Neural cell (in vitro differentiated cells): ENCODE measurements at regions not wholly inside any gene's neighbourhood (a gene's known extent, or its start where the extent isn't known, plus 50 kb on each side); places are given as distances from the start of the nearest gene placed in this dataset.

Experiments used
- H2AFZ ChIP-seq: fragments of 200-600, 300-800 bp; sonication (generic), shearing (Covaris generic); 2 replicates; pipeline ENCODE4 v1.6.0; 2014; ENCODE audit warnings: low read depth, mild to moderate bottlenecking, antibody characterized with exemption, low read length, moderate library complexity
- H3F3A ChIP-seq: fragments of 200-600 bp; shearing (Covaris generic); 2 replicates; pipeline ENCODE4 v1.6.1; 2016; ENCODE audit warnings: mild to moderate bottlenecking, moderate library complexity, mixed read lengths, antibody characterized with exemption, low read length; ENCODE audit not compliant: insufficient read depth, poor library complexity, severe bottlenecking
- H3K27ac ChIP-seq: fragments of 200-600, 300-800 bp; sonication (generic), shearing (Covaris generic); 2 replicates; pipeline ENCODE4 v1.5.1; 2014; ENCODE audit warnings: mild to moderate bottlenecking, low read length, moderate library complexity
- H3K27me3 ChIP-seq: fragments of 300-800, 200-600 bp; sonication (generic), shearing (Covaris generic); 2 replicates; pipeline ENCODE4 v1.6.0; 2014; ENCODE audit warnings: mild to moderate bottlenecking, low read depth, low read length, moderate library complexity; ENCODE audit not compliant: insufficient read depth
- H3K36me3 ChIP-seq: fragments of 300-800, 200-600 bp; sonication (generic), shearing (Covaris generic); 2 replicates; pipeline ENCODE4 v1.5.1; 2014; ENCODE audit warnings: mild to moderate bottlenecking, antibody characterized with exemption, low read length, moderate library complexity; ENCODE audit not compliant: insufficient read depth
- H3K4me2 ChIP-seq: fragments of 300-800, 200-600 bp; sonication (generic), shearing (Covaris generic); 2 replicates; pipeline ENCODE4 v1.6.0; 2014; ENCODE audit warnings: mild to moderate bottlenecking, low read length
- H3K4me3 ChIP-seq: fragments of 300-800, 200-600 bp; sonication (generic), shearing (Covaris generic); 2 replicates; pipeline ENCODE4 v1.5.1; 2014; ENCODE audit warnings: mild to moderate bottlenecking, low read length, moderate library complexity
- H3K79me2 ChIP-seq: fragments of 200-600 bp; shearing (Covaris generic); replicated peaks from 2 replicates; pipeline ENCODE4 v1.6.0; 2014; ENCODE audit warnings: mild to moderate bottlenecking, low read length, moderate library complexity; ENCODE audit not compliant: insufficient read depth
- H3K9ac ChIP-seq: fragments of 300-800, 200-600 bp; sonication (generic), shearing (Covaris generic); 2 replicates; pipeline ENCODE4 v1.6.1; 2016; ENCODE audit warnings: mild to moderate bottlenecking, low read length, mixed read lengths
- H3K9me2 ChIP-seq: fragments of 200-600 bp; shearing (Covaris generic); 2 replicates; pipeline ENCODE4 v1.6.1; 2016; ENCODE audit warnings: mild to moderate bottlenecking, low read length, mixed read lengths; ENCODE audit not compliant: insufficient read depth
- H3K9me3 ChIP-seq: fragments of 200-600, 300-800 bp; sonication (generic), shearing (Covaris generic); 2 replicates; pipeline ENCODE4 v1.6.1; 2016; ENCODE audit warnings: mild to moderate bottlenecking, mixed run types, low read length, moderate library complexity, mixed read lengths
- H4K20me1 ChIP-seq: fragments of 200-600 bp; shearing (Covaris generic); 2 replicates; pipeline ENCODE4 v1.6.1; 2016; ENCODE audit warnings: mild to moderate bottlenecking, mixed run types; ENCODE audit not compliant: insufficient read depth
- CTCF ChIP-seq: fragments of 450-650 bp; IDR thresholded peaks from 2 replicates; pipeline ENCODE4 v1.5.1; 2014; ENCODE audit warnings: antibody characterized with exemption, mild to moderate bottlenecking, moderate library complexity; ENCODE audit not compliant: poor library complexity, severe bottlenecking
- EP300 ChIP-seq: fragments of 450-650 bp; conservative IDR thresholded peaks from 2 replicates; pipeline ENCODE4 v1.6.1; 2014; ENCODE audit warnings: antibody characterized with exemption, mild to moderate bottlenecking, moderate library complexity; ENCODE audit not compliant: poor library complexity, severe bottlenecking
- EZH2 ChIP-seq: fragments of 200-600, 300-800 bp; shearing (Covaris generic), sonication (generic); IDR thresholded peaks from 2 replicates; pipeline ENCODE4 v1.6.1; 2014; ENCODE audit warnings: antibody characterized with exemption, low read length, borderline replicate concordance, mild to moderate bottlenecking; ENCODE audit not compliant: insufficient read depth, poor library complexity, severe bottlenecking
- MXI1 ChIP-seq: fragments of 450-650 bp; conservative IDR thresholded peaks from 2 replicates; pipeline ENCODE4 v1.6.1; 2014; ENCODE audit warnings: antibody characterized with exemption, mild to moderate bottlenecking; ENCODE audit not compliant: poor library complexity, severe bottlenecking
- POLR2AphosphoS5 ChIP-seq: IDR thresholded peaks from 2 replicates; pipeline ENCODE4 v1.6.1; 2012
- RAD21 ChIP-seq: fragments of 450-650 bp; conservative IDR thresholded peaks from 2 replicates; pipeline ENCODE4 v1.6.1; 2014; ENCODE audit warnings: antibody characterized with exemption, mild to moderate bottlenecking, moderate library complexity
- SMC3 ChIP-seq: fragments of 450-650 bp; conservative IDR thresholded peaks from 2 replicates; pipeline ENCODE4 v1.6.1; 2014; ENCODE audit warnings: antibody characterized with exemption, mild to moderate bottlenecking, moderate library complexity; ENCODE audit not compliant: poor library complexity
- TAF1 ChIP-seq: IDR thresholded peaks from 2 replicates; pipeline ENCODE4 v1.6.1; 2012; ENCODE audit warnings: low read depth
- TF ChIP-seq, protein P1 (sequence below): IDR thresholded peaks from 2 replicates; pipeline ENCODE4 v1.6.1; 2012; ENCODE audit warnings: borderline replicate concordance

DNA sequence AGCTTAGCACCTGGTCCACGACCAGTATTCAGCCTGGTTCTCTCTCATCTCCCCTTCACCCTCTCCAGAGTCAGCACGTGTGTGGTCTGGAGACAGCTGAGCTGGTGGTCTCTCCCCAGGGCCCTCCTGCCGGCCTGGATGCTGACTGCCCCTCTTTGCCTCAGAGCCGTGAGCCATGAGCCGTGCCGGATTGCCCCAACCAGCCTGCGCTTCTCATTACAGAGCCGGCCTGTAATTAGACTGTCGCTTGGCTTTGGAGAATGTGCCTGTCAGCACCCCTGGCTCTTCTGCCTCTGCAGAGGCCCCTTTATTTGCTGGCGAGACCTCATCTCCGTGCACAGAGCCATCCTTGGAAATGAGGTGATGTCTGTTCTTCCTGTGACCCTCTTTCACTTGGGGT lies 118.7 kb upstream of the BOD1 start:
- peak overlapping the region; percentile 12 for H3K27ac ChIP-seq

GRCh38 chr5:173735691-173736090 lies 119.2 kb upstream of the BOD1 start:
- Histone ChIP-seq H3F3A (no peaks in the 10 kb centered on the region), H3K27ac (no peak overlapping the region), H3K4me2 (no peak overlapping the region), H3K9ac (peak overlapping the region; percentile 39), H2AFZ (no peak overlapping the region), H3K27me3 (no peaks in the 10 kb centered on the region), H3K36me3 (no peaks in the 10 kb centered on the region), H3K9me2 (no peaks in the 10 kb centered on the region), H3K9me3 (no peaks in the 10 kb centered on the region), H3K4me3 (no peak overlapping the region), H3K79me2 (no peaks in the 10 kb centered on the region), H4K20me1 (no peaks in the 10 kb centered on the region)
- TF ChIP-seq POLR2AphosphoS5: no peak
- no peak for TF ChIP-seq CTCF
- TF ChIP-seq EZH2: no peak
- no peak for TF ChIP-seq EP300
- no peak for TF ChIP-seq MXI1
- TF ChIP-seq, protein P1, sequence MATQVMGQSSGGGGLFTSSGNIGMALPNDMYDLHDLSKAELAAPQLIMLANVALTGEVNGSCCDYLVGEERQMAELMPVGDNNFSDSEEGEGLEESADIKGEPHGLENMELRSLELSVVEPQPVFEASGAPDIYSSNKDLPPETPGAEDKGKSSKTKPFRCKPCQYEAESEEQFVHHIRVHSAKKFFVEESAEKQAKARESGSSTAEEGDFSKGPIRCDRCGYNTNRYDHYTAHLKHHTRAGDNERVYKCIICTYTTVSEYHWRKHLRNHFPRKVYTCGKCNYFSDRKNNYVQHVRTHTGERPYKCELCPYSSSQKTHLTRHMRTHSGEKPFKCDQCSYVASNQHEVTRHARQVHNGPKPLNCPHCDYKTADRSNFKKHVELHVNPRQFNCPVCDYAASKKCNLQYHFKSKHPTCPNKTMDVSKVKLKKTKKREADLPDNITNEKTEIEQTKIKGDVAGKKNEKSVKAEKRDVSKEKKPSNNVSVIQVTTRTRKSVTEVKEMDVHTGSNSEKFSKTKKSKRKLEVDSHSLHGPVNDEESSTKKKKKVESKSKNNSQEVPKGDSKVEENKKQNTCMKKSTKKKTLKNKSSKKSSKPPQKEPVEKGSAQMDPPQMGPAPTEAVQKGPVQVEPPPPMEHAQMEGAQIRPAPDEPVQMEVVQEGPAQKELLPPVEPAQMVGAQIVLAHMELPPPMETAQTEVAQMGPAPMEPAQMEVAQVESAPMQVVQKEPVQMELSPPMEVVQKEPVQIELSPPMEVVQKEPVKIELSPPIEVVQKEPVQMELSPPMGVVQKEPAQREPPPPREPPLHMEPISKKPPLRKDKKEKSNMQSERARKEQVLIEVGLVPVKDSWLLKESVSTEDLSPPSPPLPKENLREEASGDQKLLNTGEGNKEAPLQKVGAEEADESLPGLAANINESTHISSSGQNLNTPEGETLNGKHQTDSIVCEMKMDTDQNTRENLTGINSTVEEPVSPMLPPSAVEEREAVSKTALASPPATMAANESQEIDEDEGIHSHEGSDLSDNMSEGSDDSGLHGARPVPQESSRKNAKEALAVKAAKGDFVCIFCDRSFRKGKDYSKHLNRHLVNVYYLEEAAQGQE: no peak
- TF ChIP-seq TAF1: no peak
- no peak for TF ChIP-seq RAD21
- no peak for TF ChIP-seq SMC3

More for the DNA sequence above, 118.7 kb upstream of the BOD1 start:
- H3K9me2 ChIP-seq: no peaks in the 10 kb centered on the region
- no peaks in the 10 kb centered on the region for H3F3A ChIP-seq
- H3K36me3 ChIP-seq: no peaks in the 10 kb centered on the region
- H3K4me3 ChIP-seq: no peak overlapping the region
- H4K20me1 ChIP-seq: no peaks in the 10 kb centered on the region
- H3K79me2 ChIP-seq: no peaks in the 10 kb centered on the region
- no peak overlapping the region for H2AFZ ChIP-seq
- peak overlapping the region; percentile 39 for H3K9ac ChIP-seq
- TF ChIP-seq SMC3: no peak
- TF ChIP-seq MXI1: no peak
- TF ChIP-seq, protein P1: no peak
- no peak for TF ChIP-seq POLR2AphosphoS5
- TF ChIP-seq EZH2: no peak
- H3K9me3 ChIP-seq: no peaks in the 10 kb centered on the region
- peak overlapping the region; percentile 14 for H3K4me2 ChIP-seq
- no peaks in the 10 kb centered on the region for H3K27me3 ChIP-seq
